Ishikawa (cell line): ENCODE measurements at regions not wholly inside any gene's neighbourhood (a gene's known extent, or its start where the extent isn't known, plus 50 kb on each side); places are given as distances from the start of the nearest gene placed in this dataset.

Experiments
- CEBPB ChIP-seq: IDR thresholded peaks from 2 replicates; pipeline ENCODE4 v1.6.1; 2012
- CREB1 ChIP-seq: IDR thresholded peaks from 2 replicates; pipeline ENCODE4 v1.6.1; 2012; ENCODE audit warnings: low read depth
- EGR1 ChIP-seq: IDR thresholded peaks from 2 replicates; pipeline ENCODE4 v1.6.1; 2012
- EP300 ChIP-seq: IDR thresholded peaks from 2 replicates; pipeline ENCODE4 v1.6.1; 2012; ENCODE audit warnings: borderline replicate concordance
- FOXM1 ChIP-seq: IDR thresholded peaks from 2 replicates; pipeline ENCODE4 v1.6.1; 2012; ENCODE audit warnings: low read depth, borderline replicate concordance
- MAX ChIP-seq: IDR thresholded peaks from 2 replicates; pipeline ENCODE4 v1.6.1; 2012
- NFIC ChIP-seq: IDR thresholded peaks from 2 replicates; pipeline ENCODE4 v1.6.1; 2012
- RAD21 ChIP-seq: IDR thresholded peaks from 2 replicates; pipeline ENCODE4 v1.6.1; 2012; ENCODE audit warnings: low read depth
- REST ChIP-seq: IDR thresholded peaks from 2 replicates; pipeline ENCODE4 v1.6.1; 2012; ENCODE audit warnings: low read depth, mild to moderate bottlenecking
- TAF1 ChIP-seq: IDR thresholded peaks from 2 replicates; pipeline ENCODE4 v1.6.1; 2012; ENCODE audit warnings: low read depth, mild to moderate bottlenecking
- TCF12 ChIP-seq: IDR thresholded peaks from 2 replicates; pipeline ENCODE4 v1.6.1; 2012; ENCODE audit warnings: low read depth
- TEAD4 ChIP-seq: IDR thresholded peaks from 2 replicates; pipeline ENCODE4 v1.6.1; 2012
- USF1 ChIP-seq: IDR thresholded peaks from 2 replicates; pipeline ENCODE4 v1.6.1; 2012
- YY1 ChIP-seq: IDR thresholded peaks from 2 replicates; pipeline ENCODE4 v1.6.1; 2012; ENCODE audit warnings: low read depth
- ZBTB7A ChIP-seq: IDR thresholded peaks from 2 replicates; pipeline ENCODE4 v1.6.1; 2012; ENCODE audit warnings: low read depth

GRCh38 chr10:2173327-2173726 lies 436.0 kb upstream of the ADARB2 start:
- TF ChIP-seq CREB1 = no peak

GRCh38 chr10:2165771-2166460 lies 428.6 kb upstream of the ADARB2 start:
- TF ChIP-seq REST (no peak), FOXM1 (no peak), CREB1 (no peak), YY1 (no peak), RAD21 (no peak), CEBPB (no peak), MAX (no peak), TEAD4 (no peak), EGR1 (no peak), TAF1 (no peak), USF1 (no peak), EP300 (no peak), NFIC (no peak), TCF12 (no peak), ZBTB7A (no peak)

GRCh38 chr10:2150288-2150687 lies 413.0 kb upstream of the ADARB2 start:
- no peak for TF ChIP-seq EGR1
- TF ChIP-seq TEAD4 = no peak

- no peak for TF ChIP-seq MAX
- TF ChIP-seq FOXM1 = no peak
- no peak for TF ChIP-seq REST
These were observed 408.7 kb upstream of the ADARB2 start for GRCh38 chr10:2145926-2146478.

GRCh38 chr10:2145491-2145890 lies 408.2 kb upstream of the ADARB2 start:
- TF ChIP-seq TEAD4 (no peak), ZBTB7A (no peak), CREB1 (no peak), NFIC (no peak), CEBPB (no peak), TAF1 (no peak), TCF12 (no peak), USF1 (no peak), FOXM1 (no peak), EGR1 (no peak), YY1 (no peak), EP300 (no peak), MAX (no peak), RAD21 (no peak), REST (no peak)
